ENCODE measurements at regions not wholly inside any gene's neighbourhood (a gene's known extent, or its start where the extent isn't known, plus 50 kb on each side); places are given as distances from the start of the nearest gene placed in this dataset.

- H3K4me1 ChIP-seq = no peaks in the 10 kb centered on the region
- no peaks in the 10 kb centered on the region for H3K27me3 ChIP-seq
- no peaks in the 10 kb centered on the region for H3K9me3 ChIP-seq
- no peak for ATAC-seq
- WGBS, 2 donors = 91 to 93% methylated on average over 2 of the region's 2 CpGs
- no peaks in the 10 kb centered on the region for H3K36me3 ChIP-seq
- TF ChIP-seq CTCF (IDR thresholded peaks at IDR 0.05) = no peak
- H3K27ac ChIP-seq = no peak overlapping the region
- no peak for DNase-seq
- intact Hi-C loops (cut with DNase I) = no loop called here
- no peak overlapping the region for H3K4me3 ChIP-seq
- FAIRE-seq = no peak
Observed at GRCh38 chr6:40923880-40924279, 115.1 kb downstream of the UNC5CL start.

- TF ChIP-seq CTCF (IDR thresholded peaks at IDR 0.05) = no peak
- ATAC-seq (no peak), FAIRE-seq (no peak), DNase-seq (no peak)
- 95 to 97% methylated on average over 4 of the region's 4 CpGs for WGBS, 2 donors
- intact Hi-C loops (cut with DNase I) = no loop called here
- Histone ChIP-seq H3K27me3 (no peaks in the 10 kb centered on the region), H3K27ac (no peak overlapping the region), H3K36me3 (no peaks in the 10 kb centered on the region), H3K4me1 (no peaks in the 10 kb centered on the region), H3K4me3 (no peak overlapping the region), H3K9me3 (no peaks in the 10 kb centered on the region)
Observed at GRCh38 chr6:40923326-40923725, 115.7 kb downstream of the UNC5CL start.

- no peak for TF ChIP-seq CTCF (IDR thresholded peaks at IDR 0.05)
- ATAC-seq = no peak
- Histone ChIP-seq H3K36me3 (no peaks in the 10 kb centered on the region), H3K27ac (no peak overlapping the region), H3K4me1 (no peaks in the 10 kb centered on the region), H3K4me3 (no peak overlapping the region), H3K9me3 (no peaks in the 10 kb centered on the region), H3K27me3 (no peaks in the 10 kb centered on the region)
- intact Hi-C loops (cut with DNase I) = no loop called here
- 91 to 94% methylated on average over 2 of the region's 2 CpGs for WGBS, 2 donors
- DNase-seq = no peak
- no peak for FAIRE-seq
Observed at GRCh38 chr6:40922281-40922680, 116.7 kb downstream of the UNC5CL start.

- no peak for TF ChIP-seq CTCF (IDR thresholded peaks at IDR 0.05)
- Histone ChIP-seq H3K9me3 (no peaks in the 10 kb centered on the region), H3K4me1 (no peaks in the 10 kb centered on the region), H3K36me3 (no peaks in the 10 kb centered on the region), H3K27ac (no peak overlapping the region), H3K27me3 (no peaks in the 10 kb centered on the region), H3K4me3 (no peak overlapping the region)
- no peak for DNase-seq
- intact Hi-C loops (cut with DNase I) = no loop called here
- peak in 3 of 4 donors; percentile 60 to 76 (median 74) for ATAC-seq
- no peak for FAIRE-seq
- 56 to 62% methylated on average over 5 of the region's 5 CpGs for WGBS, 2 donors
Observed at GRCh38 chr6:40918040-40918651, 120.9 kb downstream of the UNC5CL start.

GRCh38 chr6:40917603-40918002 is 121.4 kb downstream of the UNC5CL start:
- no peak for TF ChIP-seq CTCF (IDR thresholded peaks at IDR 0.05)
- H3K4me1 ChIP-seq = peaks cover 0 to 2% (median 0%) of the 10 kb centered on the region in 3 donors
- no peak overlapping the region for H3K4me3 ChIP-seq
- intact Hi-C loops (cut with DNase I) = no loop called here
- ATAC-seq (no peak), FAIRE-seq (no peak), DNase-seq (no peak)
- WGBS, 2 donors = 87 to 89% methylated on average over 3 of the region's 3 CpGs
- no peaks in the 10 kb centered on the region for H3K27me3 ChIP-seq
- H3K27ac ChIP-seq = no peak overlapping the region
- H3K36me3 ChIP-seq = no peaks in the 10 kb centered on the region
- H3K9me3 ChIP-seq = no peaks in the 10 kb centered on the region

Measured in pancreas (tissue), 10 donors.